ENCODE measurements at regions not wholly inside any gene's neighbourhood (a gene's known extent, or its start where the extent isn't known, plus 50 kb on each side); places are given as distances from the start of the nearest gene placed in this dataset.

DNA sequence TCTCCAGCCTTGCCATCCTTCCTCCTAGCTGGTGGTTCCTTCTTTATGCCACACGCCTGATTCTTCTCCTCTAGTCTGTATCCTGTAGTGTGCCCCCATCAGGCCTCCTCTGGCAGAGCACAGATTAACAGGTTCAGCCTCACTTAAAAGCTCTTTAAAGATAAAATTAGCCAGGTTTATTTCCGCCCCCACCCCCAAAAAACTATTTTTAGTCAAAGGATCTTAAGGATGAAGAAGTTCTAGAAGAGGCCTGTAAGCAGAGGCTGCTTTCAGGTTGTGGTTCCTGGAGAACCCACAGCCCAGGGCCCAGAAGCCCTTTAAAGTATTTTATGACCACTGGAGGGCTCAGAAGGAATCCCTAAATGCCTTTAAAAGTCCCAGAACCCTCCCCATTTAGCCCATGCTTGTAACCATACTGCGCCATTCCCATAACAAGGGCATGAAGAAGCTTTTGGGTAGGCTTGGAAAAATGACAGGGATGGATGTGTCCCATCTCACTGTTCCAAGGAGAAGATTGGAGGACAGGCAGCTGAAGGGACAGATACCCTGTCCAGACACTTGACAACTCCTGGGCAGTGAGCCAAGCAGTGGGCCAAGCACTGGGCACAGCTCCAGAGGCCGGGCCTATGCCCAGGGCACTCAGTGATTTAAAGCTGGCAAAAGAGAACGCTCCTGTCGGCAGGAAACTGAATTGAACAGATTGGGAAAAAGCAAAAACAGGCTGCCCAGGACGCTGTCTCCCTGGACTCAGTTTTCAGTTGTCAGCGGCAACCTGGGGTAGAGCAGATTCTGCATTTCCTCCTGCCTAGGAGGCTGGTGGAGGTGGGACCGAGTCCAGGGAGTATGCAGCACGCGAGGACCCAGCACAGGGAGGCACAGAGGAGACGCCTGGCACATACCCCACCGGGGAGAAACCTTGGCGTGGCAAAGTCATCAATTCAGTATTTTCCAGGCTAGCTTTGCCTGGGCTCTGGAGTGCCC lies 106.3 kb upstream of the SSBP2 start:
- DNase-seq (ENCODE audit: low read depth in 2 of 2, low spot score in 1 of 2), result no peak

DNA sequence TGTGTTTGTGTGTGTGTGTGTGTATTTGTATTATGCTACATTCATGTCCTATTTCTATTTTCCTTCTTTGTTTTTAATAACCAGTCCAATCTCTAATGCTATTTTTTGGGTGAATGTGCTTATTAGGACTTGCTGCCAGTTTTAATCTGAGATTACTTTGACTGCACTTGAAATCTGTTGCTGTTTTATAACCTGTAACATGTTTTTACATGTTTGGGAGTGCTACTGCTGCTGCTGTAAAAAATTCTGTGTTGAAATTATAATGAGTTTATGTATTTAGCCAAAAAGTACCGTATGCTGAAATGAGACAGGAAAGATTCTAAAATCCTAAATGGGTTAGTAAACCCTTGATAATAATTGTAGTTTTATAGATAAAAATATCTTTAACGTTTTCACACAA lies 104.7 kb upstream of the SSBP2 start:
- no peak for DNase-seq (ENCODE audit: low read depth in 2 of 2, low spot score in 1 of 2)

DNA sequence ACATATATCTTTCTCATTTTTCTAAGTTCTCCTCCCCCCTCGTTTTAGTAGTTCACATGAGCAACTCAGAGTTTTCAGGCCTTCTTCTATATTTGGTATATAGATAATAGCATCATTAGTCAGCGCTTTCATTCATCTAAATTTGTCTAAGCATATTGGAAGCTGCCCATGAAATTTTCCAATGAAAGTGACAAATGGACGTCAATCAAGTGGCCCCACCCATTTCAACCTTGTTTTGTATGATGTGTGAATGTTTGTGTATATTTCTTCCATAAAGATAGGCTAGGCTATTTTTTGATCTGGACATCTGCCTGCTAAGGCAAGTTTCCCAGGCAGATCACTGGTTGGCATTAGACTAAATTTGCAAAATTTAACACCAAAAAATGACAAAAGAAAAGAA lies 104.0 kb upstream of the SSBP2 start:
- DNase-seq (ENCODE audit: low read depth in 2 of 2, low spot score in 1 of 2), result no peak

DNA sequence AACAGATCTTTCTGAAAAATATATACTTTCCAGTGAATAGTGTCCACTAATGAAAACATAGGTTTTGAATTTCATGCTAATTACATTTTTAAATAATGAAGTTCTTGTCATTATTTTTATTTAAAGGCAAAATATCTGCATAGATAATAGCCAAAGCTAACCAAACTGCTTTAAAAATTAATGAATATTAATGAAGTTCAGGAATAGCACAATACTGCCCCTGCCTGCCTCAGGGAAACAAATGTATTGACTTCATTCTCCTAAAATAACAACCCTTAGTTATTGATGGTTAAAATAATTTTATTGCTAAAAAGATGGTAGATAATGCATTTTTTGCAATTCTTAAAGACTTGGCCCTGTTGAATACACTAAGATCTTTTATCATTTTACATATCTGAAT lies 103.6 kb upstream of the SSBP2 start:
- no peak for DNase-seq (ENCODE audit: low read depth in 2 of 2, low spot score in 1 of 2)

DNA sequence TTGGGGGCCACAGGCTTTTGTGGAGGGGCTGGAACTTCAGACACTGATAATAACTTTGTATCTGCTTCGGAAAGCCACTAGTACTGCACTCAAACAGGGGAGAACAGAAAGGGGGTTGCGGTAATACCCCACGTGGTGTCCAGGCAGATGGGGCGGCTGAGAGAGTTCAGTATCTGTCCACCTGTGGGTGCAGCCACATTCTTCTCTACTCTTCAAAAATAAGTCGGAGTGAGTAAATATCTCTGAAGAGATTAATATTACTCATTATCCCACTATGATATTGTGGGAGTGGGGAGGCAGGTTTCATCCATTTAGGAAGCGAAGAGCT lies 102.1 kb upstream of the SSBP2 start:
- no peak for DNase-seq (ENCODE audit: low read depth in 2 of 2, low spot score in 1 of 2)

DNA sequence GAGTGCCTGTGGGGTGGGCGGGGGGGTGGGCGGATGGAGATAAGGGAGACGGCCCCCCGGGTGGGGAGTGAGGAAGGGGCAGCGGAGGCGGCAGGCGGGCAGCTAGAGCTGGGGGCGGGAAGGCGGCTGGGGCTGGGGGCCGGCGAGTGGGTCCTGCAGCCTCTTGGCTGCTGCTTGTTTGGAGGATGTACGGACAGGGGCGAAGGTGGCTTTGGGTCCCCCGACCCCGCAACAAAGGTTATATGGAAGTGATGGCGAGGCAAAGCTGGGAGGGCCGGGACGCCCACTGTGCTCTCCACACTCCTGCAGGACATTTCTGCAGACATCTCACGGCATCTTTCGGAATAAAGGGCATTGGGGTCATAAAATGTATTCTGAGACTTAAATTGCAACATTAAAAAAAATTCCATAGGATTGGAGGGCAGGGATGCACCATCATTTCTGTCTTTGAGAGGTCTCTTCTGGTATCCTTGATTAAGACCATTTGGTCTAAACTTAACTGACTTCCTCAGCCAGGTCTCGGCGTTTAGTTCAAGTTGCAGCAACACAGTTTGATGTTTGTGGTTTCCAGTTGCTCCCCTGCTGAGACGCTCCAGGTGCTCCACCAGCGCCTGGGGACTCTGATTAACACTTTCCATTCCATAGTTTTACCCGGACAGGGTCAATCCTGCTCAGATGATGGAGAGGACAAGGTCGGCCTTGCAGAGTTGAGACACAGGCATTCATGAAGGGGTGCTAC lies 101.6 kb upstream of the SSBP2 start:
- DNase-seq (ENCODE audit: low read depth in 2 of 2, low spot score in 1 of 2), result no peak

DNA sequence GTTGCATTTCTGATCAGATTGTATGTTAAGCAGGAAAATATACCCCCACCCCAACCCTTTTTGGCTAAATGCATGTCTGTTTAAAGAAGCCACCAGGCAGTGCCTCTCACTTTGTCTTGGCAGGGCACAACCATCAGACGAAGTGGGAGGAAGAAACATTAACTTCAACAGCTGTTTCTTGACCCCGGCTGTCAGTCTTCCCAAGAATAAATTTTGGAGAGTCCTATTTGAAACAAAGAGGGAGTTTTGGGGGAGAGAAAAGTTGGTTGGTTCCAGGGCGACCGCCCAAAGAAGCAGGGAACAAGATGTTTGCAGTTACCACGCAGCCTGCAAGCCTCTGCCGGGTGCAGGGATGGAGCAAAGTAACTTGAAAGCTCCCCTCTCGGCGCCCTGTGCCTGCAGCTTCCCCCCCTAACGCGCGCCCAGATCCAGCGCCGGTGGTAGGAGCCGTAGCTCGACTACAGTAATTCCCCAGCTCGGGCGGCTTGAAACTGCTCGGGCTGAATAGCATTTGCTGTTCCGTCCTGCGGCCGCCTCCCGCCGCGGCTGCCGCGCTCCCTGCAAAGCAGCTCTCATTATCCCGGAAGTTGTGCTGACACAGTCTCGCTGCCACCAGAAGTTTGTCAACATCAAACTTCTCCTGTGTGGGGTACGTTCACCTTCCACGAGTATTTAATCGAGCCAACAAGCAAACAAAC lies 100.7 kb upstream of the SSBP2 start:
- DNase-seq (ENCODE audit: low read depth in 2 of 2, low spot score in 1 of 2), result peak; percentile 48 to 65

DNA sequence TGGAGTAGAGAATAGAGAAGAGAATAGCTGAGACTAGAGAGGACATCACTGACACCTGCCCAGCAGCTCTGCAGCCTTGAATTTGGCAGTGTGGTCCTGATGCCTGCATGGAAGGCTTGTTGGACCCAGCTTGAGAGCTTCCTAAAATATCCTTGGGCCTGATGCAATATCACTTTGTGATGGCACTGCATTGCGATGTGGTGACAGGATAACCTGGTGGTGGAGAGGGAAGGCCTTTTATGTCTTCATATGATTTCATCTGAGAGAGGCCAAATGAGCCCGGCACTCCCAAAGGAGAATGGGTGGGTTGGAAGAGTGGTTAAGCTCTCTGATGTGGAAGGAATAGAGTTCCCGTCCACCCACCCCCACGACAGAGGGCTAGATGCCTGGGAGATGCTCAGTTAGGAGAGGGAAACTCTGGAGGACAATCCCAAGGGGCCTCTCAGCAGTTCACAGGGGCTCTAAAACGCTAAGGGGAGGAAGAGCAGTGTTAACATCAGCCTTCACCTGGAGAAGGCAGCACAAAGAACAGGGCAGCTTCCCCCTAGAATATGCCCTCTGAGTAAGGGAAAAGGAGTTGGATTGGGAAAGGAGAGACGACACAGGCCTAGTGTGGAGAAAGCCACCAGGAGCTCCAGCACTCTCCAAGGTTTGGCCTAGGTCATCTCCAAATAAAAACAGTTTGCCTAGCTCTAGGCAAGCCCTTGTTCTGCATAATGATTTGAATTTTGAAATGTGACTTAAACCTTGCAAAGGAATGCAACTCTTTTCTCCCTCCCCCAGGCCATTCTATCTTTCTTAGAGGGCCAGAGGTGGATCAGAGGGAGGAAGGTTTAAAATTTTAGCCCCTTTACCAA lies 99.8 kb upstream of the SSBP2 start:
- no peak for DNase-seq (ENCODE audit: low read depth in 2 of 2, low spot score in 1 of 2)

DNA sequence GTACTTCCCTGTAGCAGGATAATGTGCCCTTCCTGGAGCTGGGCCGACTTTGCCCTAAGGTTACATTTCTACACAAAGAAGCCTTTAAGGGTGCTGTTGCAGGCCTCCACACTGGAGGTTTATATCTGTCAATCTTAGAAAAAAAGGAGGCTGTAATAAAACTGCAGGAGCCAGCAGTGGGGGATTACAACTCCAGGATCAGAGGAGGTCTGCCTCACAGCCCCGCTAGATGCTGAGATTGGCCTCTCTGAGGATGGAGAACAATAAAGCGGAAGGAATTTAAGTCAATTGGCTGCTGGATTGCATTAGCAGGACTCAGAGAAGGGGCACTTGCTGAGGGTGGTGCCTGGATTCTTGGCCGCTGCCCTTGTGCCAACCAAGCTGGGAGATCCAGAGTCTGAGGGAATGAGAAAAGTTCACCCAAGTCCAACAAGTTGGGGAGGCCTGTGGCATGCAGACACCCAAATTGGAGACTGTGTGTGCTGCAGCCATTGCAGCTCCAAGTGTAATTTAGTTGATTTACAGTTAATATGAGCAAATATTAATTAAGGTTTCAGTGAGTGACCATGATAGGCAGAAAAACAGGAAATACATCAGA lies 99.0 kb upstream of the SSBP2 start:
- no peak for DNase-seq (ENCODE audit: low read depth in 2 of 2, low spot score in 1 of 2)

DNA sequence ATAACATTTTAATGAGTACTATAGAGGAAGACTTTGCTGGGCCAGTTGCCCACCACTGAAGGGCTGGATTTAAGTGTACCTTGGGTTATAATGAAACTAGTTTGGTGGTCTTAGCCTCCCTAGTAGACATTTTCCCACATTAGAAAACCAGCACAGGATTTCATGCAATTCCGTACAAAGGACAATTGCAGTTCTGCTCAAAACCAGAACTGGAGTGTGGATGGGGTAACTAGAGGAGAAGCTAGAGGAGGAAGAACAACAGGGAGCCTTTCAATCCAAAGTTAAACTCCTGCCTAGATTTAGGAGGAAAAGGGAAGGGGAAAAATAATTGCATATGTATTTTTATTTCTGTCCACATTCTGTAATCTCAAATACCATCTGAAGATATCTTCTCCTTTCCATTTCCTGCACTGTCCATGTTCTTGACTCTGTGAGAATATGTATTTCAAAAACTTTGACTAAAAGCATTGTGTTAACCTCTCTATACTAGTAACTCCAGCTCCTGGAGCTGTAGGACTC lies 97.5 kb upstream of the SSBP2 start:
- DNase-seq (ENCODE audit: low read depth in 2 of 2, low spot score in 1 of 2), result no peak

DNA sequence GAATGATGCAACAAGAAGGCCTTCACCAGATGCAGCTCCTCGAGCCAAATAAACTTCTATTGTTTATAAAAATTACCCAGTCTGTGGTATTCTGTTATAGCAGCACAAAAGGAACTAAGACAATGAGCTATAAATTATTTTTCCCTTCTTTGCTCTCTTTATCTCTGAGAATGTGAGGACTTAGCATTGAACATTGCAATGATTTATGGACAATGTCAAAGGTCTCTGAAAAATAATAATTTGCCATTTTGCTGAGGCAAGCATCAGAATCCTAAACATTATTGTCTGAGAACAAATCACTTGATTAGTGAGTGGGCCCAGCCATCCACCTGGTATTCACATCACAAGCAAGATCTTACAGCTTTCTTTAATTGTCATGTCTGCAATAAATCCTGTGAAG lies 95.4 kb upstream of the SSBP2 start:
- DNase-seq (ENCODE audit: low read depth in 2 of 2, low spot score in 1 of 2), result no peak

DNA sequence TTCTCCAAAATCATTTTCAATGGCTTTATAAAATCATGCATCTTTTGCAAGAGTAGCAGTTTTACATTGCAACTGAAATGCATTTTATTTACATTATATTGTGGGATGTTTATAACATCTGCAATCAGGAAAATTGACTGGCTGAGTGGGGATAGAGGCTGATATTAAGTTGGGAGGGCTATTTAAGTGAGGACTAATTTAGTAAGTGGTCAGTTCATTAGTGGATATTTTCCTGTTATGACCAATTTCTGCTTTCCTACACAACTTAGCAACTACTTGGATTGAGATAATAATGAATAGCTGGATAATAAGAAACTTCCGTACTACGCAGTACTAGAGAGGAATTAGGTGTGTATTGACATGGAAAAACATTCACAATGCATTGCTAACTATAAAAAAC lies 92.9 kb upstream of the SSBP2 start:
- no peak for DNase-seq (ENCODE audit: low read depth in 2 of 2, low spot score in 1 of 2)

DNA sequence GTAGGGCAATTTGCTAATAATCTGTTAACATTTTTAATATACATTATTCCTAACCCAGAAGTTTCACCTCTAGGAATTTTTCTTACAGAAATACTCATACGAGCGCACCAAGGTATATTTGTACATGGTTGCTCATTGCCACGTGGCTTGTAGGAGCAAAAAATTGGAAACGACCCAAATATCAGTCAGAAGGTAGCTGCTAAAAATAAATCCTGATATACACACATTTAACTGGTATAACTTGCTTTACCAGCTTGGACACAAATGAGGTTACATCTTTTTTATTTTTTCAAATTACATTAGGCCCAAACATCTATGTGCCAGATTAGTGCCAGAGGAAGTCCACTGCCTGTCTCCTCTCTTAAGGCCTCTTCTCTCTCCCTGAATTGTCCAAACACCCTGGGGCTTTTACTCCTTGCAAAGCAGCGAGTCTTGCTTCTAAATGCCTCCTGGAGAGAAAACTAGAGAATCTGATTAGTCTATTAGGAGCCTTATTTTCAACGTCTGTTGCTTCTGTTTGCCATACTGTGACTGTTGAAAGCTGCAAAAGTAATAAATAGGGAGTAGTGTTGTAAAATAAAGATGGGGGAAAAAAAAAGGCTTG lies 92.0 kb upstream of the SSBP2 start:
- no peak for DNase-seq (ENCODE audit: low read depth in 2 of 2, low spot score in 1 of 2)

DNA sequence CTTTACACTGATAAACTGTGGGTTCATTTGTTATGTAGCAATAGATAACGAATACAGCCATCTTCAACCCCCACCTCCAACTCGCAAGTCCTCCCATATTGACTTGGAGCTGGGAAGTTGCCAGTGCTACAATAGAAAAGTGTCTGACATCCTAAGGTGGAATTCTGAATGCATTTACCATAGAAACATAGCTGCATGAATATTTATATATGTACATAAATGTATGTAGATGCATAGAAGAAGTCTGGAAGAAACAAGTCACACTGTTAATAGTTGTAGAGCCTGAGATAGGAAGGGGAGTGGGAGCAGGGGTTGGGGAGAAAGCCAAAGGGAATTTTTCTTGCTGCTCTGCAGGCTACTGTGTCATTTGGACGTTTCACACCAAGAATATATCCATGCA lies 88.1 kb upstream of the SSBP2 start:
- no peak for DNase-seq (ENCODE audit: low read depth in 2 of 2, low spot score in 1 of 2)

DNA sequence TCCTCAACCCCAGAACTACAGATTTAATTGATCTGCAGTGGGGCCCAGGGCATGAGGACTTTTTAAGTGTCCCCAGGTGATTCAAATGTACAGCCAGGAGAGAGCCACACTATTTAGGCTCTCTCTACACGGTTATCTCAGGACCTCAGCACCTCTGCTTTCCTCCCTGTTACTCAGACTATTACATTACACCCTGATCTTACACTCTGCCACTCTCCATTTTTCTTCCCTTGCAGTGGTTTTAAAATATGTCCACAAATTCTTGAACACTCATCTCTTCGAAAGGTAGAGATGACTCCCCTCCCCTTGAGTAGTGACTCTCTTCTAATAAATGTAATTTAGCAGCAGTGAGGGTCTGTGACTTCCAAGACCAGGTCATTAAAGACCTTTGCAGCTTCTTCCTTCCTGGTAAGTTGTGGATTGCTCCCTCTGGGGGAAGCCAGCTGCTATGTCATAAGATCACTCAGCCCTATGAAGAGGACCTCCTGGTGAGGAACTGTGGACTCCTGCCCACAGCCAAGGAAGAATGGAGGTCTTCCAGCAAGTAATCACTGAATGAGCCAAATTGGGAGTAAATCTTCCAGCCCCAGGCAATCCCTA lies 87.5 kb upstream of the SSBP2 start:
- no peak for DNase-seq (ENCODE audit: low read depth in 2 of 2, low spot score in 1 of 2)

DNA sequence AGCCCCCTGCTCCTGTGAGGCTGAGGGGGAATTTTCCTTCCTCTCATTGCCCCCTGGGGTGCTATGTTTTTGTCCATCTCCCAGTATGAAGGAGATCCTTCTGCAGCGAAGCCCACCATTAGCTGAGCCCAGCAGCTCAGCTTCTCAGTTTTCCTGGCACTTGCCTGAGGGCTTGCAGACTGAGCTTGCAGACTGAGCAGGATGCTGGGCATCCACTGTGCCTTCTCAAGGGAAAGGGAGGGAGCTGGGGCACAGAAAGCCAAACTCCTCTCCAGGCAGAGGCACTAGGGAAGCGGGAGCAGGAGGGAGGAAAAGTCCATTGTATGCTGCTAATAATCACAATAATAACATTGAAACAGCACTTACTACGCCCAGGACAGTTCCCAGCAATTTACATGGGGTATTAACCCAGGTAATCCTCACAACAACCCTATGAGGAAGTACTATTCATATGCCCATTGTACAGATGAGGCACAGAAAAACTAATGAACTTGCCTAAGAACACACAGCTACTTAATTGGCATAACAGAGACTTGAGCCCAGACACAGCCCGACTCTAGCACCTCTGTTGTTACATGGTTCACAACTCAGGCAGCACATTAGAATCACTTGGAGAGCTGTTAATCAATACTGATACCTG lies 86.9 kb upstream of the SSBP2 start:
- no peak for DNase-seq (ENCODE audit: low read depth in 2 of 2, low spot score in 1 of 2)

DNA sequence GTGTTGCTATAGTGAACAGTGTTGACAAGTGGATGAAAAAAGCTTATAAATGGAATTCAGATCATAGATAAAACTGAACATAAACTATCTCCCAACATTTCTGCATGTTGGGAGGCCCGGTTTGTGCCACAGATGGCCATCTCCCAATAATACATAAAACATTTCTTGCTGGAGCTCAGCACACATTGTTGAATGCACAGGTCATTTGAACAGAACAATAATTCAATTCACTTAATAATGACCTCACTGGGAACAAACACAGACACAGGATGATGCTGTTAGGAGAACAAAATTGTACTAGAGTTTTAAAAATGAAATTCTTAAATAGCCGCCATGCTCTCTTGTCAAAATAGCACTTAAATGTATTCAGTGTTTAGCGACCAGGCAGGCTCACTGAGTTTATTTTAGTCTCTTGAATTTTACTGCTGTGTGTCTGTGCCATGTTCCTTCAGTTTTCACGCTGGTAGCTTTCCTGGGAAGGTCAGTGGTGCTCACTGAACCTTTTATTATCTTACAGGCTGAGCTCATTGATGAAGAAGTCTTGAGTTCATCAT lies 85.0 kb upstream of the SSBP2 start:
- no peak for DNase-seq (ENCODE audit: low read depth in 2 of 2, low spot score in 1 of 2)

DNA sequence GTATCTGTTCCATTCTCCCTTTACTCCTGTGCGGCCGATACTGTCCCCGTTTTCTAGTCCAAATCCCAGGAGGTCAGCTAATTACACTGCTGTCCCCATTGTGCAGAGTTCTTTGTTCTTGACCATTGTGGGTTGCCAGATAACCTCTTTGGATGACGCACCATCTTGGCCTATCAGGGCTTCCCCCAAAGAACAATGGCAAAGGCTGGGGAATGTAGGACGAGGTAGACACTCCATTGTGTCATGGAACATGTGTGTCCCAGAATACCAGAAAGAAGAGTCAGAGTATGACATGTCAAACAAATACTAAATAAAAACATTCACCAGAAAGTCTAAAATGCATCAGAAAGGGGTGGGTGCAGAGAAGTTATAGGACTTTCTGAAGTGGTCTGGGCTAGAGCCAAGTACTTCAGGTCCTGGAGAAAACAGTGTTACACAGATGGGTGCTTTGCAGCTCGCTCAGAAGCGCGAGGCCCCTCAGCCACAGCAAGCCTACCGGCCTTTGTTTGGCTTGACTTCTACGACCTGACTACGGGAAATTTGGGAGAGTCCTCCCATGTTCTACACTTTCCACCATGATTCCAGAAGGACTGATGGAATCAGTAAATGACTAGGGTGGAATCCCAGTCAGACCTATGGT lies 83.2 kb upstream of the SSBP2 start:
- no peak for DNase-seq (ENCODE audit: low read depth in 2 of 2, low spot score in 1 of 2)

All from stimulated activated CD8-positive, alpha-beta memory T cell treated with anti-CD3 and anti-CD28 coated beads, Interleukin-4, amount 100 ng/mL, for 4 hours (primary cell).